Skeletal muscle cell (primary cell): ENCODE measurements at regions not wholly inside any gene's neighbourhood (a gene's known extent, or its start where the extent isn't known, plus 50 kb on each side); places are given as distances from the start of the nearest gene placed in this dataset.

Experiments
- DNase-seq: peaks from one replicate; pipeline ENCODE4 v3.0.0-alpha.2; 2010; ENCODE audit warnings: low read depth
- H3K4me3 ChIP-seq: 2 replicates; pipeline ENCODE4 v1.5.1; 2011; ENCODE audit warnings: low read depth, mild to moderate bottlenecking, control low read depth, low read length, moderate library complexity

DNA sequence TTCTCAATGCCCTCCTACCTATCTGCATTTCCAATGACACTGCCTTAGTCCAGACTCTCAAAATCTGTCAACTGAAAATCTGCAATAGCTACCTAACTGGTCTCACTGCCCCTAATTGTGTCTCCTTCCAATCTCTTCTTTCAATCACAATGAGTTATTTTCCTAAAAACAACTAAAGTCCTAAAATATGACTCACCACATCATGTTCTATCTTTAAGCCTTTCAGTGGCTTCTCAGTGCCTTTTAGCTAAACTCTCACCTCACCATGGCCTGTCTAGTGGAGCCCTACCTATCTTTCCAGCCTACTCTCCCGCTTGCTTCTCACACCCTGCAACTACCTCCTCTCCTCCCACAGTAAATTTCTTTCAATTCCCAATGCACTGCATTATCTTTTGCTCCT is 220.9 kb upstream of the PKDCC start:
- H3K4me3 ChIP-seq = no peak overlapping the region
- no peak for DNase-seq

GRCh38 chr2:41827354-41827971 is 220.4 kb upstream of the PKDCC start:
- no peak for DNase-seq
- no peak overlapping the region for H3K4me3 ChIP-seq

DNA sequence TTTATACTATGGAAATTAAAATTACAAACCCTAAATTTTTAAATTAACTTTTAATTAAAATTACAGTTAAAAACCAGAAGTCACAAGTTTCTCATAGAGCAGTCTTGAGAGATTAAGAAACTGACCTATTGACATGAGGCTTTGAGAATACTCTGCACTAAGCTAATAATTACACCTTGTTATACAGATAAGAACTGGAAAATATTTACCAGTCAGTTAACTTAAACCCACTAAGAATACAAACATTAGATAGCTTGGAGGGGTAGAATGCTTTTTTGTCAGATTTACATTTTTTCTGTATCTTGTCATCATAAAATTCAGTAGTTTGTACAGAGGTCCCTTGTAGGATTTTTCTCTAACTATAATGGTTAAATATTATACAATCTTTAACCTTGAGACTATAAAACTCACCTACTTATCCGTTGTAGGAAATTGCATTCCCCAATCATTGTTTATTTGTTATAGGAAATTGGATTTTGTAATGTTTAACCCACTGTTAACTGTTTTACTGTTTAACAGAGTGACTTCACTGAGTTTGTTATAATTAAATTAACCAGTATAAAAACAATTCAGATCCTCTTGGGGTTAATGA is 219.7 kb upstream of the PKDCC start:
- H3K4me3 ChIP-seq = no peak overlapping the region
- no peak for DNase-seq

- no peak for DNase-seq
- no peak overlapping the region for H3K4me3 ChIP-seq
Measured at GRCh38 chr2:41829052-41829451, 218.8 kb upstream of the PKDCC start.

DNA sequence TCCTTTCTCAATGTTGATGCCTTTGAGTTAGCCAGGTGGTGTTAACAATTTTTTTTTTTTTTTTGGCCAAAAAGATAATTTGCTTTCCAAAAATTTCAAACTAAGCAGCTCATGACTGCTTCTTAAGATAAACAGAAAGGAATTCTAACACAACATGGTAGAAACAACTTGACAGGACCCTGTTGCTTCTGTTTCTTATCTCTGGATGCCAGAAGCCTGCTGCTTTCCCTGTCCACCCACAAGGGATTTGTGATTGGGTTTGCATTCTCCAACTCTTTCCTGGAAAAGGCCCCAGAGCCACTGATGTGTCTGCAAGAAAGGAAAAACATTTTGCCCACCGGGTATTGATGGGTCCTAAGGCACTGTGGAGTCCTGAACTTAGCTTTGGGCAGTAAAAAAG is 217.2 kb upstream of the PKDCC start:
- H3K4me3 ChIP-seq = no peak overlapping the region
- DNase-seq = no peak

GRCh38 chr2:41832218-41832617 is 215.6 kb upstream of the PKDCC start:
- H3K4me3 ChIP-seq = no peak overlapping the region
- no peak for DNase-seq

GRCh38 chr2:41835401-41835800 is 212.4 kb upstream of the PKDCC start:
- DNase-seq = no peak
- no peak overlapping the region for H3K4me3 ChIP-seq

DNA sequence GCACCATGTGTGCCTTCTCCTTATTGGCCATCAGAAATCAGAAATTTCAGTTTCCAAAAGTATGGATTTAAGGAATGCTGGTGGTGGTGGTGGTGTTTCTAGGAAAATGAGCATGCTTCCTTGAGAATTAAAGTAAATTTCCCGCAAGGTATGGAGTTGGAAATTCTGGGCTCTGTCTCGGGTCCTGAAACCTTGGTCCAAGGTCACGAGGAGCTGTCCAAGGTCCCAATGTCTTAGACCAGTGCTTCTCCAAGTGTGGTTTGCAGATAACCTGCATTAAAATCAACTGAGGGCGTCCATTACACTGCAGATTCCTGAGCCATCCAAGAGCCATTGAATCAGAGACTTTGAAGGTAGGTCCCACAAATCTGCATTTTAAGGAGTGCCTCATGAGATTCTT is 210.9 kb upstream of the PKDCC start:
- H3K4me3 ChIP-seq = no peak overlapping the region
- no peak for DNase-seq

DNA sequence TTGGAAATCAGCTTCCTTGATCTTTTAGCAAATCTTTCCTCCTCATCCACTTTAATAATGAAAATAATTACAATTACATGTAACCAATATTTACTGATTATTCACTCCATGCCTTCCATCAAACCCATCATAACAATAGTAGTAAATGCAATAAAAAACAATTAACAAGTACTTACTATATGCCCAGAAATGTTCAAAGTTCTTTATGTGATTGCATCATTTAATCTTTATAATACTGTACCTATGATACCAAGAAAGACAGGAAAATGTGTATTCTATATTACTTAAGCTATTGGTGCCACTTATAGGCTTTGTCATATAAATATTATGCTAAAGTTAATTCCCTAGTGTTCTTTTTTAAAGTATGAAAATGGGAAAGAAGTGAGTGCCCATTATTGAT is 210.2 kb upstream of the PKDCC start:
- H3K4me3 ChIP-seq = no peak overlapping the region
- DNase-seq = no peak

DNA sequence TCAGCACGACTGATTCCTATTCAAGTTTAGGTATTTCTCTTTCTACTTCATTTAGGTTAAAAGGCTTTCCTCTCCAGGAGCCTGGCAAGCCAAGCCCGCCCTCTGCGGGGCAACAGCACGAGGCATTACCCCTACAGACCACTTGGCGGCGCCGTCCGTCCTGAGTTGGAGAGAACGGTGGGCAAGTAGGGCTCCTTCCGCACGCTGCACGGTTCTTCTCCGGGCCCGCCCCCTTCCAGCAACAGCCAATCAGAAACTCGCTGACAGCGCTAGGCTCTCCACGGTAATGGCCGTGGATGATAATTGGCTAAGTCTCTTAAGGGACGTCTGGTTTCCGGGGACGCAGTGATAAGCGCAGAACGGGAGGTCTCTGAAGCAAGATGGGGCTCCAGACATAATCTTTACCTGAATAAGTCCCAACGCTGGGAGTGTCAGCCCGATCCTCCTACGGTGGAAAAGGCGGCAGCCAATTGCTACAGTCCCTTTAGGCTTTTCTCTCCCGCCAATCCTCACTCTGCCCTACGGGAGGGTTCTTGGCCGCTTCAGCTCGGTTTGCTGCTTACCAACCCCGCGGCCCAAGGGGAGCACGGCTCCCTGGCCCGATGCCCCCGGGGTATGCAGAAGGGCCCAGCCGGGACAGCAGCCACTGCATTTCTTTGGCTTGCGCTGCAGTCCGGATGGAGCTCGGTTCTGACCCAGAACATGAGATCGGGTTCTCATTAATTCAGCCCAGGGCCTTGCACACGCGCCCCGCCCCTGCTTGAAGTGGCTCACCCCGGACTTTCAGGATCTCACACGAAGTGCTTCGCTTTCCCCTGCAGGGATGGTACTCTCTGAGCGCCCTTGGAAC is 206.9 kb upstream of the PKDCC start:
- peak; percentile 85 for DNase-seq
- peak overlapping the region; percentile 75 for H3K4me3 ChIP-seq

- DNase-seq = no peak
- H3K4me3 ChIP-seq = no peak overlapping the region
Measured at GRCh38 chr2:41846962-41847361, 200.9 kb upstream of the PKDCC start.

DNA sequence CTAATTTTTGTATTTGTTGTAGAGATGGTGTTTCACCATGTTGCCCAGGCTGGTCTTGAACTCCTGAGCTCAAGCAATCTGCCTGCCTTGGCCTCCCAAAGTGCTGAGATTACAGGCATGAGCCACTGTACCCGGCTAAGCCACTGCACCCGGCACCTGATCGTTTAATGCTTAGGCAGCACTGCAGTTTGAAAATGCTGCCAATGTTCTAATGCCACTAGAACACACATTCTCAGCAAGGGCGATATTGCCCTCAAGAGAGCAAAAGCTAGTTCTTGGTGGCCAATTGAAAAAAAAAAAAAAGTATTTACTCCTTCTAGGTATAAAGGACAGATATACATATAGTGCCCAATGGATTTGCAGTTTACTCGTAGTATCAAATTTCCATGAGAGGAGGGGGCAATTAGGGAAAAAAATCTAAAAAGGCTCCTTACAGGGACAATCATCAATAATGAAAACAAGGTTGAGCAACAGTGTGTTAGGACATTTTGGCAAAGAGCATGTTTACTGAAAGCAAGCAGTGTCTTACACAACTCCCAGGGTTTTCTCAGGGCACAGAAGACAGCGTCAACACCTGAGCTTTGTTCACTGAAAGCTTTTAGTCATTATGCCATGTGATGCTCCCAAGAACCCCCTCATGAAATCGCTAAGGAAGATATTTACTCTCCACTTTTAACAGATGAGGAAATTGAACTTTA is 199.9 kb upstream of the PKDCC start:
- no peak overlapping the region for H3K4me3 ChIP-seq

GRCh38 chr2:41851554-41851953 is 196.3 kb upstream of the PKDCC start:
- DNase-seq = no peak
- H3K4me3 ChIP-seq = no peak overlapping the region

More for the DNA sequence above, 199.9 kb upstream of the PKDCC start:
- DNase-seq = peak; percentile 52

DNA sequence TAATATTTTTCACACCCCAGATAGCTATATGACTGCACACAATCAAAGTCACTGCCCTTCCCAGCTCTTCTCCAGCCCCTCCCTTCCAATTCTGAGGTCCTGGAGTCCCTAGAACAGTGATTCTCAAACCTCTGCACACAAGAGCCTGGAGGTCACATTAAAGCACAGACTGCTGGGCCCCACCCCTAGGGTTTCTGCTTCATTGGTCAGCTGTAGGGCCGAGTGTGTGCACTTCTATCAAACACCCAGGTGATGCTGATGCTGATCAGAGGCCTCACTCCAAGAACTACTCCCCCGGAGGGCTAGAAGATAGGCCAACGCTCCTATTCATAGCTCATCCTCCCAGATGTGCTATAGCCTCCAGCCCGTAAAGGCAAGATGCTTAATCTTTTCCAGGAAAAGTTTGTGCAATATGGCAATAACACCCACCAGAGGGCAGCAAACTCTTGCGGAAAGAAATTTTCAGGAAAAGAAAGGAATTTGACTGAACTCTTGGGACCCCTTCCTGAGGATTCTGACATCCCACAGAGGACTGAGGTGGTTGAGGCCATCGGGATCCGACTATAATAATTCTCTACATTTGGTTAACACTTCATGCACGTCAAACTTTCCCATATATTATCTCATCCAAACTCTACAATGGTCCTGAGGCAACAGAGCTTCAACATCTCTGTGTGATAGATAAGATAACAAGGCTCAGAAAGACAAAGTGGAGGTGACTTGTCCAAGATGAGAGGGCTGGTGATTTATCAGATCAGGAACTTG is 194.2 kb upstream of the PKDCC start:
- no peak overlapping the region for H3K4me3 ChIP-seq
- DNase-seq = no peak

DNA sequence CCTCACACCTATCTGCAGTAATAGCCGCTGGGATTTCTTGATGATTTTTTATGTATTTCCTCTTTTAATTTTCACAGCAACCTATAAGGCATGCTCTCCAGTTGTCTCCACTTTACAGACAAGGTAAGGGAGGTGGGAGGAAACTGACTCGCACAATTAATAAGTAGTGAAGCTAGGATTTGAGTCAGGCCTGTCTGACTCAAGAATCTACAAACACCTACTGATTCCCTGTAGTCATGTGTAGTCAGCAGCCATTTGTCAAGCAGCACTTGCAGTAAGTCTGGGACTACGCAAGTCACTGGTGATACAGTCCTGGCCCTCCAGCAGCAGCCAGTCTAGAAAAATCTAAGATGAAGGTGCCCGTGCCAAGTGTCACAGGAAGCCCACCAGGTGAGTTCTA is 193.6 kb upstream of the PKDCC start:
- no peak overlapping the region for H3K4me3 ChIP-seq
- DNase-seq = no peak

- H3K4me3 ChIP-seq = no peak overlapping the region
- no peak for DNase-seq
Measured at GRCh38 chr2:41856946-41857345, 190.9 kb upstream of the PKDCC start.

DNA sequence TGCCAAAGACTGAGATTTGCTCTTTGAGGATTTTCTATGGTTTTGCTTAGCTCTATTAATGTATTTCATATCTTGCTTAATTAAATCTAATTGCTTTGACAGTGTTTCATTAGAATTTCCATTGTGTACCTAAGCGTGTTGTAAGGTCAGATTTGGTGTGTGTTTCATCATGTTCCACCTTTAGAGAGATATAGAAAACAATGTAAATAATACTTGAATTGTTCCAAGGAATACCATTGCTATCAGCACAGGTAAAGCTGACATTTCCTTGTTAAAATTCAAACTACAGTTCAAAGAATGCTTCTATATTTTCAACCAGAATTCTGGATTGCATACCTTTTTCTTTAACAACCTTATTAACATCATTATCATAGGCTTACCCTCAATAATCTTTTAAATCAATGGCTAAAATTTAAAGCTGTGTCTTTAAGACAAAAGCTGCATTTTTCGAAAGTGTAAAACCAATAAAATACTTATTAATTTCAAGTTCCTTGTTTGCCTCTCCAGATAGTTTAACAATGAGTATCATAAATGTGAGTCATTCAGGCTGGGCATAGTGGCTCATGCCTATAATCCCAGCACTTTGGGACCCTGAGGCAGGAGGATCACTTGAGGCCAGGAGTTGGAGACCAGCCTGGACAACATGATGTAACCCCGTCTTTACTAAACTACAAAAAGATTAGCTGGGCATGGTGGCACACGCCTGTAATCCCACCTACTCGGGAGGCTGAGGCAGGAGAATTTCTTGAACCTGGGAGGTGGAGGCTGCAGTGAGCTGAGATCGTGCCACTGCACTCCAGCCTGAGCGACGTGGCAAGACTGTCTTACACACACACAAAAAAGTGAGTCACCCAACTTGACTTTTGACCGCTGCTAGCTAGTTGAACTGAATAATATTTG is 188.0 kb upstream of the PKDCC start:
- DNase-seq = no peak
- no peak overlapping the region for H3K4me3 ChIP-seq

DNA sequence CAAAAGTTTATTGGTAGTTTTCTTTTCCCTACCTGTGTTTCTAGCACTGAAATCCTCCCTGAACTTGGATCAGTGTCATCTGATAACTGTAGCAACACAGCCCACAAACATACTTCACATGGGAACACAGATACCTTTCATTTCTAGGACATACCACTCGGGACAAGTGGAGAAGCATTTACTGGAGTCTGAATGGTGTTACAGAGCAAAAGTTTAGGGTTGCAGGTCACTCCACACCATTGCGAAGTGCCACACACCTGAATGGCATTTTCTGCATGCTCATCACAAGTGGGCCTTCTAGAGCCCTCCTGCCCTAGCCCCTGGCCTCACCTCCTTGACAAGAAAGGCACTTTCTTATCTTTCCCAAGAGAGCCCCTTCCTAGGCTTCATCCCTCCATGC is 184.8 kb upstream of the PKDCC start:
- no peak for DNase-seq
- no peak overlapping the region for H3K4me3 ChIP-seq

- DNase-seq = no peak
- no peak overlapping the region for H3K4me3 ChIP-seq
Measured at GRCh38 chr2:41865263-41865662, 182.6 kb upstream of the PKDCC start.
